DMS114 treated with DMSO at 0.1 percent for 48 hours (cell line): ENCODE measurements at regions not wholly inside any gene's neighbourhood (a gene's known extent, or its start where the extent isn't known, plus 50 kb on each side); places are given as distances from the start of the nearest gene placed in this dataset.

Experiments used
- DNase-seq: peaks from one replicate; lab custom pipeline; 2025; ENCODE audit not compliant: unreplicated experiment; lab: John Stamatoyannopoulos, UW

- no peak for DNase-seq
Observed at GRCh38 chr6:132934496-132934895, 120.1 kb downstream of the RPS12 start.

- no peak for DNase-seq
Observed at GRCh38 chr6:132936646-132937045, 122.3 kb downstream of the RPS12 start.

- DNase-seq: no peak
Observed at GRCh38 chr6:132937466-132937906, 123.1 kb downstream of the RPS12 start.

GRCh38 chr6:132948889-132949288, 134.5 kb downstream of the RPS12 start:
- no peak for DNase-seq

- no peak for DNase-seq
Observed at GRCh38 chr6:132950566-132950965, 136.2 kb downstream of the RPS12 start.

GRCh38 chr6:132952031-132952867, 137.9 kb downstream of the RPS12 start:
- DNase-seq: no peak

GRCh38 chr6:132952986-132953385, 138.6 kb downstream of the RPS12 start:
- no peak for DNase-seq

- DNase-seq: no peak
Observed at GRCh38 chr6:132954222-132954621, 139.9 kb downstream of the RPS12 start.

- no peak for DNase-seq
Observed at GRCh38 chr6:132954936-132955335, 140.6 kb downstream of the RPS12 start.

GRCh38 chr6:132959639-132960326, 145.4 kb downstream of the RPS12 start:
- no peak for DNase-seq

- DNase-seq: no peak
Observed at GRCh38 chr6:132960720-132961119, 146.4 kb downstream of the RPS12 start.

GRCh38 chr6:132961122-132961521, 146.8 kb downstream of the RPS12 start:
- DNase-seq: no peak

- DNase-seq: no peak
Observed at GRCh38 chr6:132961610-132962009, 147.2 kb downstream of the RPS12 start.

GRCh38 chr6:132962936-132963868, 148.8 kb downstream of the RPS12 start:
- no peak for DNase-seq

GRCh38 chr6:132964101-132964867, 149.9 kb downstream of the RPS12 start:
- DNase-seq: no peak

GRCh38 chr6:132964868-132965382, 150.6 kb downstream of the RPS12 start:
- DNase-seq: no peak

- no peak for DNase-seq
Observed at GRCh38 chr6:132967871-132968270, 153.5 kb downstream of the RPS12 start.

GRCh38 chr6:132968419-132968950, 154.1 kb downstream of the RPS12 start:
- no peak for DNase-seq

- no peak for DNase-seq
Observed at GRCh38 chr6:132969196-132969595, 154.8 kb downstream of the RPS12 start.

- no peak for DNase-seq
Observed at GRCh38 chr6:132971676-132972075, 157.3 kb downstream of the RPS12 start.
